SK-N-SH treated with all-trans-retinoic acid at 6 μM for 48 hours (cell line): ENCODE measurements at regions not wholly inside any gene's neighbourhood (a gene's known extent, or its start where the extent isn't known, plus 50 kb on each side); places are given as distances from the start of the nearest gene placed in this dataset.

Source experiments
- ARNTL ChIP-seq: fragments of 450-650 bp; formaldehyde crosslinking; IDR thresholded peaks from 2 replicates; pipeline ENCODE4 v1.5.0; 2020; ENCODE audit warnings: low read depth, mild to moderate bottlenecking, moderate library complexity, borderline replicate concordance
- ZFP30 ChIP-seq: fragments of 450-650 bp; formaldehyde crosslinking; IDR thresholded peaks from 2 replicates; pipeline ENCODE4 v1.5.0; 2022; ENCODE audit warnings: mild to moderate bottlenecking, moderate library complexity

- no peak for TF ChIP-seq ZFP30 (CRISPR knock-in tag)
- no peak for TF ChIP-seq ARNTL (CRISPR knock-in tag)
Measured at GRCh38 chr9:754150-754931, 87.2 kb upstream of the DMRT1 start.
